Activated CD4-positive, alpha-beta T cell treated with anti-CD3 and anti-CD28 coated beads for 36 hours (primary cell): ENCODE measurements at regions not wholly inside any gene's neighbourhood (a gene's known extent, or its start where the extent isn't known, plus 50 kb on each side); places are given as distances from the start of the nearest gene placed in this dataset.

ENCODE experiments used
- ATAC-seq: fragments of 200-7000 bp; cut with Tn5 transposase; one replicate; pipeline ENCODE4 v1.10.0; 2021; ENCODE audit warnings: mild to moderate bottlenecking, moderate library complexity
- CTCF ChIA-PET: fragments of 350-600 bp; sonication (Branson Sonifier 250); formaldehyde crosslinking; loops from one replicate; lab custom pipeline; 2021; ENCODE audit warnings: antibody characterized with exemption; lab: Charles Lee
- POLR2A ChIA-PET: fragments of 350-600 bp; sonication (Branson Sonifier 250); formaldehyde crosslinking; loops from one replicate; lab custom pipeline; 2021; ENCODE audit warnings: antibody characterized with exemption, inconsistent platforms; lab: Charles Lee
- DNase-seq: peaks from one replicate; pipeline ENCODE4 v3.0.0-alpha.2; 2020
- H3K27ac Mint-ChIP-seq: one replicate; pipeline ENCODE4 v1.8.0; 2021; ENCODE audit warnings: mixed read lengths
- H3K27me3 Mint-ChIP-seq: one replicate; pipeline ENCODE4 v1.8.0; 2021; ENCODE audit warnings: mixed read lengths
- H3K36me3 Mint-ChIP-seq: one replicate; pipeline ENCODE4 v1.8.0; 2021; ENCODE audit warnings: low read depth, mixed read lengths
- H3K4me1 Mint-ChIP-seq: one replicate; pipeline ENCODE4 v1.8.0; 2021; ENCODE audit warnings: mixed read lengths
- H3K4me3 Mint-ChIP-seq: one replicate; pipeline ENCODE4 v1.8.0; 2021; ENCODE audit warnings: mild to moderate bottlenecking, moderate library complexity, mixed read lengths
- H3K9me3 Mint-ChIP-seq: one replicate; pipeline ENCODE4 v1.8.0; 2021; ENCODE audit warnings: low read depth, mixed read lengths
- intact Hi-C, 2 experiments: fragments of 100-400 bp; cut with DNase I in 1 of 2; cut with micrococcal nuclease in 1 of 2; formaldehyde crosslinking; loops; one replicate each; pipeline versions ENCODE4 v1.14.2 to v1.15.1; 2022 to 2024; cut with DNase I, micrococcal nuclease

GRCh38 chr15:38895326-38896255 lies 331.0 kb upstream of the RASGRP1 start:
- DNase-seq = no peak
- Mint-ChIP-seq H3K27me3 (peaks cover 3% of the 10 kb centered on the region), H3K9me3 (no peaks in the 10 kb centered on the region), H3K4me3 (no peak overlapping the region), H3K36me3 (no peaks in the 10 kb centered on the region), H3K4me1 (no peaks in the 10 kb centered on the region), H3K27ac (no peak overlapping the region)
- CTCF ChIA-PET = no interaction called here
- intact Hi-C loops = no loop called here
- POLR2A ChIA-PET = no interaction called here
- no peak for ATAC-seq

GRCh38 chr15:38896647-38897046 lies 332.0 kb upstream of the RASGRP1 start:
- no peak for ATAC-seq
- Mint-ChIP-seq H3K9me3 (no peaks in the 10 kb centered on the region), H3K4me3 (no peak overlapping the region), H3K36me3 (no peaks in the 10 kb centered on the region), H3K4me1 (no peaks in the 10 kb centered on the region), H3K27ac (no peak overlapping the region), H3K27me3 (peaks cover 1% of the 10 kb centered on the region)
- DNase-seq = no peak
- ChIA-PET POLR2A (no interaction called here), CTCF (no interaction called here)
- intact Hi-C loops = no loop called here

- H3K27ac Mint-ChIP-seq = no peak overlapping the region
- H3K9me3 Mint-ChIP-seq = no peaks in the 10 kb centered on the region
- intact Hi-C loops = no loop called here
- ATAC-seq (no peak), DNase-seq (no peak)
- no peaks in the 10 kb centered on the region for H3K4me1 Mint-ChIP-seq
- no peak overlapping the region for H3K4me3 Mint-ChIP-seq
- H3K27me3 Mint-ChIP-seq = peaks cover 1% of the 10 kb centered on the region
- ChIA-PET POLR2A (interaction anchor here (0.7 kb wide), 1 partner anchor 54 kb away, joined by 3 read pairs; no protein-coding TSS in a partner anchor), CTCF (interaction anchor here (0.6 to 0.8 kb wide), 2 partner anchors 80 to 281 kb away, joined by 3 read pairs; no protein-coding TSS in a partner anchor)
- H3K36me3 Mint-ChIP-seq = no peaks in the 10 kb centered on the region
Measured at GRCh38 chr15:38897551-38897950, 332.9 kb upstream of the RASGRP1 start.

DNA sequence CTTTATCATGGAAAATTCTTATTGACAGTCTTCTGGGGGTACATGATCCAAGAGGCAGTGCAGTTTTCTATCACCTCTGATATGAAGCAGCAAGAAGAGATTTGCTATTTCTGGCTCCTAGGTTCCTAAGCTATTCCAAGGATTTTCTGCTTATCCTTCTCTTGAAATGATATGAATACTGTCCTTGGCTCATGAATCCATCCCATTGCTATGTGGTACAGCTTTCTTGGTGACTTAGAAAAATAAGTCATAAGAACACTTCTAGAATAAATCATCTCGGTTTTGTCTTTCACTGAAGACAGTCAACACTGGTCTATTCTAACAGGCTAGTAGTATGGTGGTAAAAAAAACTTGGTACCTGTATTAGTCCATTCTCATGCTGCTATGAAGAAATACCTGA lies 333.6 kb upstream of the RASGRP1 start:
- Mint-ChIP-seq H3K9me3 (no peaks in the 10 kb centered on the region), H3K4me1 (no peaks in the 10 kb centered on the region), H3K36me3 (no peaks in the 10 kb centered on the region), H3K27ac (no peak overlapping the region), H3K4me3 (no peak overlapping the region), H3K27me3 (peaks cover 1% of the 10 kb centered on the region)
- ATAC-seq (no peak), DNase-seq (no peak)
- ChIA-PET CTCF (no interaction called here), POLR2A (interaction anchor here (0.7 kb wide), 1 partner anchor 53 kb away, joined by 3 read pairs; no protein-coding TSS in a partner anchor)
- intact Hi-C loops = no loop called here

DNA sequence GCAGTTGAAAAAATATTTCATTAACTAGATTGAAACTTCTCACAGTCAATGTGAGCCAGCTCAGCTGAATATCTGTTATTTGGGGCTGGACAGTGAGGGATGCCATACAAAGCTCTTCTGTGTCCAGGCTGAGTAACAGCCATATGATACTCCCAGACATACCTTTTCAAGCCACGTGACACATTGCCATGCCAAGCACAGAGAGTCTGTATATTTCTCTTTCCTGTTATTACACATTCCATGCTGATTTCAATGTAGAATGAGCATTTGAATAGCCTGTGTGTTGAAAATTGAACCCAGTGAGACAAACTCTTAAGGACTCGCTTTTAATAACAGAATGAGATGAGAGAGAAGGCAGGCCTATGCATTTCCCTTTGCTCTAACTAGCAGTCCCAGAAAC lies 334.7 kb upstream of the RASGRP1 start:
- ATAC-seq (no peak), DNase-seq (no peak)
- H3K4me3 Mint-ChIP-seq = no peak overlapping the region
- no peak overlapping the region for H3K27ac Mint-ChIP-seq
- H3K9me3 Mint-ChIP-seq = no peaks in the 10 kb centered on the region
- CTCF ChIA-PET = no interaction called here
- intact Hi-C loops = no loop called here
- H3K27me3 Mint-ChIP-seq = peaks cover 2% of the 10 kb centered on the region
- H3K4me1 Mint-ChIP-seq = no peaks in the 10 kb centered on the region
- POLR2A ChIA-PET = no interaction called here
- H3K36me3 Mint-ChIP-seq = no peaks in the 10 kb centered on the region

GRCh38 chr15:38904298-38904697 lies 339.7 kb upstream of the RASGRP1 start:
- Mint-ChIP-seq H3K4me3 (no peak overlapping the region), H3K27me3 (peaks cover 12% of the 10 kb centered on the region), H3K27ac (no peak overlapping the region), H3K36me3 (no peaks in the 10 kb centered on the region), H3K9me3 (peaks cover 3% of the 10 kb centered on the region), H3K4me1 (no peaks in the 10 kb centered on the region)
- DNase-seq (no peak), ATAC-seq (no peak)
- CTCF ChIA-PET = interaction anchor here (0.7 kb wide), 1 partner anchor 16 kb away, joined by 3 read pairs; no protein-coding TSS in a partner anchor
- POLR2A ChIA-PET = no interaction called here
- intact Hi-C loops = no loop called here

- ChIA-PET POLR2A (no interaction called here), CTCF (no interaction called here)
- ATAC-seq (no peak), DNase-seq (no peak)
- H3K27me3 Mint-ChIP-seq = peaks cover 12% of the 10 kb centered on the region
- intact Hi-C loops = no loop called here
- H3K9me3 Mint-ChIP-seq = peaks cover 3% of the 10 kb centered on the region
- H3K4me3 Mint-ChIP-seq = no peak overlapping the region
- no peaks in the 10 kb centered on the region for H3K4me1 Mint-ChIP-seq
- H3K27ac Mint-ChIP-seq = no peak overlapping the region
- no peaks in the 10 kb centered on the region for H3K36me3 Mint-ChIP-seq
Measured at GRCh38 chr15:38905632-38906031, 341.0 kb upstream of the RASGRP1 start.

- no peaks in the 10 kb centered on the region for H3K27me3 Mint-ChIP-seq
- no peaks in the 10 kb centered on the region for H3K9me3 Mint-ChIP-seq
- H3K36me3 Mint-ChIP-seq = no peaks in the 10 kb centered on the region
- no peak for ATAC-seq
- H3K4me1 Mint-ChIP-seq = no peaks in the 10 kb centered on the region
- POLR2A ChIA-PET = interaction anchor here (0.7 kb wide), 1 partner anchor 986 kb away, joined by 3 read pairs; no protein-coding TSS in a partner anchor
- H3K27ac Mint-ChIP-seq = no peak overlapping the region
- DNase-seq = no peak
- intact Hi-C loops = no loop called here
- CTCF ChIA-PET = no interaction called here
- H3K4me3 Mint-ChIP-seq = no peak overlapping the region
Measured at GRCh38 chr15:38920966-38921365, 356.4 kb upstream of the RASGRP1 start.

- POLR2A ChIA-PET = no interaction called here
- Mint-ChIP-seq H3K4me3 (no peak overlapping the region), H3K9me3 (no peaks in the 10 kb centered on the region), H3K27me3 (no peaks in the 10 kb centered on the region), H3K36me3 (no peaks in the 10 kb centered on the region), H3K4me1 (no peaks in the 10 kb centered on the region), H3K27ac (no peak overlapping the region)
- CTCF ChIA-PET = no interaction called here
- no peak for DNase-seq
- ATAC-seq = no peak
- intact Hi-C loops = no loop called here
Measured at GRCh38 chr15:38921471-38921870, 356.9 kb upstream of the RASGRP1 start.

GRCh38 chr15:38928431-38928830 lies 363.8 kb upstream of the RASGRP1 start:
- POLR2A ChIA-PET = no interaction called here
- CTCF ChIA-PET = interaction anchor here (0.7 kb wide), 1 partner anchor 8 kb away, joined by 3 read pairs; no protein-coding TSS in a partner anchor
- Mint-ChIP-seq H3K4me1 (no peaks in the 10 kb centered on the region), H3K9me3 (no peaks in the 10 kb centered on the region), H3K36me3 (no peaks in the 10 kb centered on the region), H3K27me3 (peaks cover 5% of the 10 kb centered on the region), H3K27ac (no peak overlapping the region), H3K4me3 (no peak overlapping the region)
- ATAC-seq (no peak), DNase-seq (no peak)
- intact Hi-C loops = no loop called here

DNA sequence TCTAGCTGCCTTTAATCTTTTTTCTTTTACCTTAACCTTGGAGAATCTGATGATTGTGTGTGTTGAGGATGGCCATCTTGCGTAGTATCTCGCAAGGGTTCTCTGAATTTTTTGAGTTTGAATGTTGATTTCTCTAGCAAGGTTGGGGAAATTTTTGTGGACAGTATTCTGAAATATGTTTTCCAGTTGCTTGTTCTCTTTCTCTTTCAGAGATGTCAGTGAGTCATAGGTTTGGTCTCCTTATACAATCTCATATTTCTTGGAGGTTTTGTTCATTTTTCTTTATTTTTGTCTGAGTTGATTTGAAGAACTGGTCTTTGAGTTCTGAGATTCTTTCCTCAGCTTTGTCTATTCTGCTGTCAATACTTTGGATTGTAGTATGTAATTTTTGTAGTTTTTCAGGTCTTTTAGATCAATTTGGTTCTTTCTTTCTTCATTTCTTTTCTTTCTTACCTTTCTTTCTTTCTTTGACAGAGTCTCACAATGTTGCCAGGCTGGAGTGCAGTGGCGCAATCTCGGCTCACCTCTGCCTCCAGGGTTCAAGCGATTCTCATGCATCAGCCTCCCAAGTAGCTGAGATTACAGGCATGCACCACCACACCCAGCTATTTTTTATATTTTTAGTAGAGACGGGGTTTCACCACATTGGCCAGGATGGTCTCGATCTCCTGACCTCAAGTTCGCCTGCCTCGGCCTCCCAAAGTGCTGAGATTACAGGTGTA lies 366.4 kb upstream of the RASGRP1 start:
- Mint-ChIP-seq H3K27me3 (peaks cover 8% of the 10 kb centered on the region), H3K36me3 (no peaks in the 10 kb centered on the region), H3K9me3 (no peaks in the 10 kb centered on the region), H3K4me1 (no peaks in the 10 kb centered on the region), H3K27ac (no peak overlapping the region), H3K4me3 (no peak overlapping the region)
- CTCF ChIA-PET = interaction anchor here (0.6 kb wide), 1 partner anchor 208 kb away, joined by 3 read pairs; no protein-coding TSS in a partner anchor
- intact Hi-C loops = no loop called here
- POLR2A ChIA-PET = no interaction called here
- DNase-seq (no peak), ATAC-seq (no peak)
